ENCODE measurements at regions not wholly inside any gene's neighbourhood (a gene's known extent, or its start where the extent isn't known, plus 50 kb on each side); places are given as distances from the start of the nearest gene placed in this dataset.

- no peak for DNase-seq
Measured at GRCh38 chr15:93861956-93862741, 369.2 kb upstream of the MCTP2 start.

DNA sequence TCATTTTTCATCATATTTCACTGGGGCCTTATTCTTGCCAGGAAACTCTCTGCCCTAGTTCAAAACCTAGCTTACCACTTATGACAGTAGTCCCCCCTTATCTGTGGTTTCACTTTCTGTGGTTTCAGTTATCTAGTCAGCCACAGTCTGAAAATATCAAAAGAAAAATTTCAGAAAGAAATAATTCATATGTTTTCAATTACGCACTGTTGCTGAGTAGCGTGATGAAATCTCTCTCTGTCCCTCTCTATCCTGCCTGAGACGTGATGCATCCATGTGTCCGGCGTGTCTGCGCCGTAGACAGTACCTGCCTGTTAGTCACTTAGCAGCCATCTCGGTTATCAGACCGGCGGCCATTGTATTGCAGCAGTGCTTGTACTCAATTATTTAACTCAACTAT, 369.9 kb upstream of the MCTP2 start:
- no peak for DNase-seq

DNA sequence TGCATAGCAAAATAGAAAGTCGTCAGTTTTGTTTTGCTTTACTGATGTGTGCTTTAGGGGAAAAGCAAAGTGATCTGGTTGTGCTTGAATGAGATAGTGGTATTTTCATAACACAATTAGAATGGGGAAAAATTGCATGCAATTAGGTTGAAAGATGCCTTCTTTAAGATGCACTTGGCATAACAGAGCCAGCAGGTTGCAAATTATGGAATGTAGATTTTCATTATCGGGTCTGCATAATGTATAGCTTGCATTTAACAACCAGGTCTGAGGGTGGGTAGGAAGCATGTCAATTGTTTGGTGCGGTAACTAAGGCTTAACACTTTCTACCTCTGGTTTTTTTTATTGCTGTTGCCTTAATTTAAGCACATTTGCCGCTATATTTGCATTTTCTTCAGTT, 370.7 kb upstream of the MCTP2 start:
- no peak for DNase-seq

DNA sequence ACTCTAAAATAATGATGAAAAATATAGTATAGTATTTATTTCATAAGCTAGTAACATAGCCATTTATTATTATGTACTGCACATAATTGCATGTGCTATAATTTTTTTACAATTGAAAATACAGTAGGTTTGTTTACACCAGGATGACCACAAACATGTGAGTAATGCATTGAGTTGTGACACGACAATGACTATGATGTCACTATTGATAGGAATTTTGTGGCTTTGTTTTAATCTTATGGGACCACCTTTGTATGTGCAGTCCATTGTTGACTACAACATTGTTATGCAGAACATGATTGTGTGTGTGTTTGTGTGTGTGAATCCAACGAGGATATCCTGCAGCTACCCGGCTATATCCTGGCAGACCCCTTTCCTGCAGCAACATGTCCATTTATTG, 372.2 kb upstream of the MCTP2 start:
- DNase-seq = no peak

- no peak for DNase-seq
Measured at GRCh38 chr15:93855181-93855826, 376.1 kb upstream of the MCTP2 start.

- no peak for DNase-seq
Measured at GRCh38 chr15:93854088-93854487, 377.3 kb upstream of the MCTP2 start.

- no peak for DNase-seq
Measured at GRCh38 chr15:93852761-93853160, 378.6 kb upstream of the MCTP2 start.

GRCh38 chr15:93848490-93848889, 382.9 kb upstream of the MCTP2 start:
- no peak for DNase-seq

DNA sequence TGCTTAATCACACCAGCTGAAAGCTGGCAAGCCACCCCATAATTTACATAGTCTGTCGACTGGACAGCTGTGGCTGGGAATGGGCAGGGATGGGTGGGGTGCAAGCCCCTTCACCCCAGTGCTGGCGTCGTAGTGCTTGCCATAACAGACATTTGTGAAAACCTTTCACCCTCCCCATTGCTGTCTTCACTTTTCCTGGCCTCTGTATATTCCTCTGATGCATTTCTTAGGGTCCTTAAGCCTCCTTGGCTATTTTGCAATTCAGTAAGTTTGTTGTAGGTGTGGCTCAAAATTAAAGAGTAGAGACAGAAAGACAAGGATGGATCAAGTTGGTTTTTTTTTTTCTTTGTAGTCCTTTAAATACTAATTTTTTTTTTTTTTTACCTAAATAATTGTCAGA, 383.3 kb upstream of the MCTP2 start:
- DNase-seq = no peak

DNA sequence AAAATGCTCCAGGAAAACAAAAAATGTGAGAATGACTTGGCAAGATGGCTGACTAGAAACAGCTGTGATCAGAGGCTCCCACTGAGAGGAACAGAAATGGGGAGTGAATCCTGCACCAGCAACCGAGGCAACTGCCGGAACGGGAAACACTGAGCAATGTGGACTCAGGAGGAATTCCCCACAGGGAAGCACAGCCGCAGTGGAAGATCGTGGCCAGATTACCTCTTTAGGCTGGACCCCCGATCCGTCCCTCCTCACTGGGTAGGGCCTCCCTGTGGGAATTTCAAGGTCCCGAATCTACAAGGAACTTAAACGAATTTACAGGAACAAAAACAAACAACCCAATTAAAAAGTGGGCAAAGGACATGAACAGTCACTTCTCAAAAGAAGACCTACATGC, 385.2 kb upstream of the MCTP2 start:
- DNase-seq = no peak

DNA sequence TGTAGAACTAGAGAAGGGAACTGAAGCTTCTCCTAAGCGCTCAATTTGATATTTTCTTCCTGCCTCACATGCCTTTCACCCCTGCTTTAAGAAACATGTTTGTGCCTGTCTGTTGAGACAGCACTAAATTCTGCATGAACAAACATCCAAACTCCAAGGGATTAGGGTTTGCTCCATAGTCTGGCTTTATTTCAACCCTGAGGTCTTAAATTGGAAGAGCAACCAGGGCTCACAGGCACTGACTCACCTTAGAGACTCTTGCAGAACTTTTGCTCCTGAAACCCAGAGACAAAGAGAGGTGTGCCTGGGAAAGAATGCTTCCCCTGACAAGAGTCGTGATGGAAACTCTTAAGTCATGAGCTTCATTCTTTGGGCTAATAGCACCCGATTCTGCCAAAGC, 393.9 kb upstream of the MCTP2 start:
- no peak for DNase-seq

DNA sequence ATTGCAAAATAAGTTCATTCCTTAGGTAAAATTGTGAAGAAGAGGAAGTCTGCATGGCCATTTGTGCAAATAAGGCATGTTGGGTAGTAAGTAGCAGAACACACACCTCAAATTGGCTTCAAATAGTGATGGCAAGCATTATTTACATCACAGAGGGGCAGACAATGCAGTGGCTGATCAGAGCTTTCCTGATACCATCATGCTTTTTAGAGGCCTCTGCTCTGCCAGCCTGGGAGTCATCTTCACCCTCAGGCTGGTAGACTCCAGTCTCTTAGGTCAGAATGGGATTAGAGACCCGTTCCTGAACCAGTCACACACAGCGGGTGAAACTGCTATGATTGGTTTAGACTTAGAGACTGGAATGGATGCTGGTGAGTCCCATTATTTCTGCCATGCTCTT, 396.0 kb upstream of the MCTP2 start:
- no peak for DNase-seq

DNA sequence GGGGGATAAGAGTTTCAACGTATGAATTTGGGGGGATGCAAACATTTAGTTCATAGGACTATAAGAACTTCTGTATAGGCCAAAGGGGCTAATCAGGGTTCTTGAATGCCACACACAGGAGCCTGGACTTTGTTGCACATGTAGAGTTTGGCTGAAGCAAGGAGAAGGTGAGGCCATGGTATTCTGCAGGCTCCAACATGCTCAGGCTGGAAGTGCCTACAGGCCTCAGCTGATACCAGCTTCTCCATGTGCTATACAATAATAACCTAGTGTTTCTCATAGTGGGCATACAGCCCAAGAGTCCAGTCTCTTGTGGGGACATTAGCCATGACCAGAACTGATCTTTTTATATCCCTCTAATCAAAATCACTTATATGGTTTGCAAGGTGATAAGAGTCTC, 399.7 kb upstream of the MCTP2 start:
- no peak for DNase-seq

DNA sequence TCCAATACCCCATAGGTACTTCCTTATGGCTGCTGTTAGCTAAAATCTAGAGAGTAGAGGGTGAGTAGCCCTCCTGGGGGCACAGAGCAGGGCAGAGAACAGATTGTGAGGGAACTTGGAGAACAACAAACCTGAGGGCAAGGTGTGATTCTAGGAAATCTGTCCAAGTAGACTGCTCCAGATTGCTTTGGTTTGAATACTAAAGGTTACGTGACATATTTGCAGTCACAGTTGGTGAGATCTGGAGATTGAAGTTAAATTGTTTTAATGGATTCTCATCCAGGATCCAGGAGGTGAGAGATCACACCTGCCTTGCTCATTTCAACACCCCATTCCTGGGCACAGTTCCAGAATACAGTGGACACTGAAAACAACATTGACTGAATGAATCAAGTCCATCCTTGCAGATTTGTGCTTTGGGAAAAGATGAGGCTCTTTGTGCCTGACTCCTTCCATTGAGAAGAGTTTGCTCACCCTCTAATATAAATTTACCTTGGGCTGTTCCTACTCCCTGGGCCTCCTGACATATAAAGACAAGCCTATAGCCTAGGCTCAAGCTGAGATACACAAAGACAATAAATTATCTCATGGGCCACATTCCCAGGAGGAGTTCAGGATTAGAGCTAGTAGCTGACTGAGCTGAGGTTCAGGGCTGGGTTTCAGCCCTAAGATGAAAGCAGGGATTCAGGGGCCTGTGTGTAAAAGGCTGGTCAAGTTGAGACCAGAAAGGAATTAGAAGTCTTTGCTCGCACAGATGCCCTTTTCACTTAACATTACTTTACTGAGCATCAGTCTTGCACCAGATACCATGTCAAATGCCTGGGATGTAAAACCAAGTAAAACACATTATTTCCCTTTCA, 400.9 kb upstream of the MCTP2 start:
- DNase-seq = peak; percentile 48

DNA sequence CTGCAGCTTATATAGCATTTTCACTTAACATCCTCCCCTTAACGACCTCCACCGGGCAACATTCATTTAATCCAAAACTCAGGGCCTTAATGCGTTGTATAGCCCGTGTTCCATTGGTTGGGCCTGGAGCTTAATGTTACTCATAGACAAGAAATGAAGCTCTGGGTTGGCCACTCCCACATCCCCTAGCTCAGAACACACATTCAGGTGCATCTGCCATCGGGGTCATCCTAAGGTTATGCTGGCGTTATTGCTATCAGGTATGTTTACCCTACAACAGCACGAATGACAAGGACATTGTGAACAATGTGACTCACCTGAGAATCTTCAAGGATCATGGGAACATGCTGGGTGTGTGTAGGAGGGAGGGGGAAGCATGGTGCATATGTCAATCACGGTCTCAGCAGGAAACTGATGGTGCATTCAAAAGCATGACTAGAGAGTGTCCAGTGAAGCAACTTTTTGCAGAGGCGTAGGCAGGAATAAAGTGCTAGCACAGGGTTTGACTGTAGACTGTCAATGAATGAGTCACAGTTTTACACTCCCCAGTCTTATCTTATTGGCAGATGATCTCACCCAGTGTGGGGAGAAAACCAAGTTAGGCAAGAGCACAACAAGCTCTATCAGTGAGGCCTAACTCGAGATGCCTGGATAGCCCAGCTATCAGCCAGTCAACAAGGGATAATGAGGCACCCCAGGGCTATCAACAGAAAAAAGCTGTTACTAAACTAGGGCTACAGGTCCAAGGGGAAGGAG, 402.1 kb upstream of the MCTP2 start:
- no peak for DNase-seq

DNA sequence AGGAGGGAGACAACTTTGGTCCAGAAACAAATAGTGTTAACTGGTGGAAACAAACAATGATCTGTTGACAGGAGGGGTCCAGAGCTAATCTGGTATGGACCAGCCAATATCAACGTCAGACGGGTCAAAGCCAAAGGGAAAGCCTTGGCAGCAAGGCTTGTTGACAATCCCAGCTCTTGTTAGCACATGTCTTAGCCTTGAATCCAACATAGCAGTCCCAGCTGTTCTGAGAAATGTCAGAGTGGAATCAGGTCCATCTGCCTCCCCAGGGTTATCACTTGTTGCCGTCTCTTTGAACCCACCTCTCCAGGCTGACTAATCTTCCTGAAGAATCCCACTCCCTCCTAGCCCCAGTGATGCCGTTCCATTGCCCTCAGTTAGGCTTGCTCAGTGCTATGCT, 404.6 kb upstream of the MCTP2 start:
- DNase-seq = peak; percentile 59

DNA sequence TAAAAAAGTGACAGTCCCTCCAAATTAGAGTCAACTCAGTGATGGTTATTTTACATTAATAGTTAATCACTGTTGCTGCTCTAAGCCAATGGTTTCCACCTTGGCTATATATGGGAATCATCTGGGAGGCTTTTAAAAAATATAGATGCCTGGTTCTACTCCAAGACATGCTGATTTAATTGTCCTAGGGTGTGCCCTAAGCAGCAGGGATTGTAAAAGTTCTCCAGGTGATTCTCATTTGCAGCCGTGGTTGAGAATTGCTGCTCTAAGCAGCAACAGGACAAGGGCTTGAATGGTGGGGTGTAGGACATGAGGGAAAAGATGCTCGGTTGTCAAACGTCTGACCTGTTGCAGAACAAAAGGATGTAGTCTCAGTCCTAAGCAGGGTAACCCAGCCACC, 405.1 kb upstream of the MCTP2 start:
- DNase-seq = peak; percentile 64

GRCh38 chr15:93825682-93826081, 405.7 kb upstream of the MCTP2 start:
- peak; percentile 73 for DNase-seq

GRCh38 chr15:93823971-93824913, 407.1 kb upstream of the MCTP2 start:
- peak; percentile 63 for DNase-seq

DNA sequence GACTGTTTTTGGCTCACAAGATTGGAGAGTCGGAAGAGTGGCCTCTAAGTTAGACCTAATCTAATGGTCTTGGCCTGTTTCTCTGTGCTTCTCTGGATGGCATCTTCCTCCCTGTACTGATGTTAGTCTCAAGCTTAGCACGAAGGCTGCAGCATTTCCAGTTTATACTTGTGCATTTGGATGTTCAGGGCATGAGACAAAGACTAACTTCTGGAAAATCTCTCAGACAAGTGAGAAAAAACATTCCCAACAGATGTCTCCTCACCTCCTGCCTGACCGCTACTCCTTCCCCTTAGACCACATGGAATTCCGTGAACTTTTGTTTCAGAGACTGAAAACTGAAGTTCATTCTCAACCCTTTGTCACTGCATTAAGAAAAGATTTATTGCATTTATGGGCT, 410.8 kb upstream of the MCTP2 start:
- DNase-seq = no peak

DNA sequence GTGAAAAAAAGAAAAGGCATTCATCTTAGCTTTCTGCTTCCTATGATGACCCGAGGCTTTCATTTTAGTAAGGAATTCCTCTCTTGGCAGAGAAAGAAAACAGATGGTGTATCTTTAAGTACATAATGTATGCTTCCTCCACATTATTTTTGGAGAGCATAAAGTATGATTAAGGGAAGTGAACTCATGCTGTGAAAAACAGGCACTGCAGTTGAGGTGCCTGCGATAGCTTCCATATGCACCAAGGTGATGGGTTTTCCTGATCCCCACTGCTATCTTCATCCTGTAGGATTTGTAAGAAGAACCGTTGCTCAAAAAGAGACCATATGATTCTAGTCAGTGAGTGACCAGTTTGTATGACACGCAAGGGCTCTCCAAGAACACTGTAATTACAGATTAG, 411.5 kb upstream of the MCTP2 start:
- peak; percentile 7 for DNase-seq

DNA sequence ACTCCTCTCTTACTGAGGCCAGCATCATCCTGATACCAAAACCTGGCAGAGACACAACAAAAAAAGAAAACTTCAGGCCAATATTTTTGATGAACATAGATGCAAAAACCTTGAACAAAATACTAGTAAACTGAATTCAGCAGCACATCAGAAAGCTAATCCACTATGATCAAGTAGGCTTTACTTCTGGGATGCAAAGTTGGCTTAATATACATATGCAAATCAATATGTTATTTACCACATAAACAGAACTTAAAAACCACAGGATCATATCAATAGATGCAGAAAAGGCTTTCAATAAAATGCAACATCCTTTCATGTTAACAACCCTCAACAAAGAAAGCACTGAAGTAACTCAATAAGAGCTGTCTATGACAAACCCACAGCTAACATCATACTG, 414.5 kb upstream of the MCTP2 start:
- DNase-seq = no peak
